A549 (cell line): ENCODE measurements at regions not wholly inside any gene's neighbourhood (a gene's known extent, or its start where the extent isn't known, plus 50 kb on each side); places are given as distances from the start of the nearest gene placed in this dataset.

Experiments used
- CHD4 ChIP-seq: fragments of 200-600 bp; sonication (generic); IDR thresholded peaks from 2 replicates; pipeline ENCODE4 v1.6.1; 2016; ENCODE audit warnings: antibody characterized with exemption, mild to moderate bottlenecking, borderline replicate concordance
- EP300 ChIP-seq, 2 experiments: fragments of >200 bp; sonication (Bioruptor Twin); formaldehyde crosslinking; IDR thresholded peaks; 2 replicates in 1 of 2; 3 replicates in 1 of 2; pipeline ENCODE4 v1.6.1; 2016 to 2017
- POLR2A ChIP-seq: IDR thresholded peaks from 2 replicates; pipeline ENCODE4 v1.6.1; 2012; ENCODE audit warnings: mild to moderate bottlenecking, low read length
- ZSCAN20 ChIP-seq: fragments of 250-450 bp; sonication (Bioruptor Pico); IDR thresholded peaks from 2 replicates; pipeline ENCODE4 v1.8.0; 2022; ENCODE audit warnings: mild to moderate bottlenecking, moderate library complexity
- TF ChIP-seq, protein P1 (sequence below): fragments of 250-450 bp; sonication (Bioruptor Pico); IDR thresholded peaks from 2 replicates; pipeline ENCODE4 v1.5.0; 2021; ENCODE audit warnings: mild to moderate bottlenecking, moderate library complexity, borderline replicate concordance
- TF ChIP-seq, protein P2 (sequence below): fragments of >200 bp; sonication (Bioruptor Twin); formaldehyde crosslinking; IDR thresholded peaks from 3 replicates; pipeline ENCODE4 v1.5.1; 2016
- TF ChIP-seq, protein P3 (sequence below): IDR thresholded peaks from 2 replicates; pipeline ENCODE4 v1.6.1; 2012

DNA sequence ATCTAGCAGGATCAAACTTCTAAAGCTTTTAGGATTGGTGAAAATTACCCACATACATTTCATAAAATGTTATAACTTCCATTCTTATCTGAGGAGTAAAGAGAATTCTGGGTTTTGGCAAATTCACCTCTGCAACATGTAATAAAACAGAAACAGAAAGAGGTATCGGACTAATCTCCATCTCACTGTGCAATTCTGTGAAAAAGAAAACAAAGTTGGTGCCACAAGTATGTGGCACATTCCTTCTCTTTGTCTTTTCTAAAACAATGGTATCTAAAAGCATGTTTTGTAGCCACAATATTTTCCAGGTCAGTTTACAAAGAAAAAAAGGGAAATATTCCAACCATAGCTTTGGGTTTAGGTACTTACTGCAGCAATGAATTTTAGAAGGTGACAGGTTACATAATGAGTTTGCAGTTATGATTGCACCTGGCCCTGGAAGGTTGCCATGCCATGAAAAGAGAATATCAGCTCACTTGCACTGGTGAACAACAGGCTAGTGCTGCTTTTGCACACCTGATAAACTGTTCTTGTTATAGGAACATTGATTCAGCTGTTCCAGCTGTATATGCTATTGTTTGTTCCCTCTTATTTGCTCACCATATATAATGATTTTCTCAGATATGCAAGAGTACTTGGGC, 491.3 kb upstream of the MEF2C start:
- TF ChIP-seq POLR2A (no peak), ZSCAN20 (no peak), EP300 (IDR thresholded peaks at IDR 0.05) (no peak), CHD4 (no peak)
- TF ChIP-seq, protein P1, sequence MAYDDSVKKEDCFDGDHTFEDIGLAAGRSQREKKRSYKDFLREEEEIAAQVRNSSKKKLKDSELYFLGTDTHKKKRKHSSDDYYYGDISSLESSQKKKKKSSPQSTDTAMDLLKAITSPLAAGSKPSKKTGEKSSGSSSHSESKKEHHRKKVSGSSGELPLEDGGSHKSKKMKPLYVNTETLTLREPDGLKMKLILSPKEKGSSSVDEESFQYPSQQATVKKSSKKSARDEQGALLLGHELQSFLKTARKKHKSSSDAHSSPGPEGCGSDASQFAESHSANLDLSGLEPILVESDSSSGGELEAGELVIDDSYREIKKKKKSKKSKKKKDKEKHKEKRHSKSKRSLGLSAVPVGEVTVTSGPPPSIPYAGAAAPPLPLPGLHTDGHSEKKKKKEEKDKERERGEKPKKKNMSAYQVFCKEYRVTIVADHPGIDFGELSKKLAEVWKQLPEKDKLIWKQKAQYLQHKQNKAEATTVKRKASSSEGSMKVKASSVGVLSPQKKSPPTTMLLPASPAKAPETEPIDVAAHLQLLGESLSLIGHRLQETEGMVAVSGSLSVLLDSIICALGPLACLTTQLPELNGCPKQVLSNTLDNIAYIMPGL (CRISPR knock-in tag) = no peak
- TF ChIP-seq, protein P2, sequence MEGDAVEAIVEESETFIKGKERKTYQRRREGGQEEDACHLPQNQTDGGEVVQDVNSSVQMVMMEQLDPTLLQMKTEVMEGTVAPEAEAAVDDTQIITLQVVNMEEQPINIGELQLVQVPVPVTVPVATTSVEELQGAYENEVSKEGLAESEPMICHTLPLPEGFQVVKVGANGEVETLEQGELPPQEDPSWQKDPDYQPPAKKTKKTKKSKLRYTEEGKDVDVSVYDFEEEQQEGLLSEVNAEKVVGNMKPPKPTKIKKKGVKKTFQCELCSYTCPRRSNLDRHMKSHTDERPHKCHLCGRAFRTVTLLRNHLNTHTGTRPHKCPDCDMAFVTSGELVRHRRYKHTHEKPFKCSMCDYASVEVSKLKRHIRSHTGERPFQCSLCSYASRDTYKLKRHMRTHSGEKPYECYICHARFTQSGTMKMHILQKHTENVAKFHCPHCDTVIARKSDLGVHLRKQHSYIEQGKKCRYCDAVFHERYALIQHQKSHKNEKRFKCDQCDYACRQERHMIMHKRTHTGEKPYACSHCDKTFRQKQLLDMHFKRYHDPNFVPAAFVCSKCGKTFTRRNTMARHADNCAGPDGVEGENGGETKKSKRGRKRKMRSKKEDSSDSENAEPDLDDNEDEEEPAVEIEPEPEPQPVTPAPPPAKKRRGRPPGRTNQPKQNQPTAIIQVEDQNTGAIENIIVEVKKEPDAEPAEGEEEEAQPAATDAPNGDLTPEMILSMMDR = no peak
- TF ChIP-seq, protein P3, sequence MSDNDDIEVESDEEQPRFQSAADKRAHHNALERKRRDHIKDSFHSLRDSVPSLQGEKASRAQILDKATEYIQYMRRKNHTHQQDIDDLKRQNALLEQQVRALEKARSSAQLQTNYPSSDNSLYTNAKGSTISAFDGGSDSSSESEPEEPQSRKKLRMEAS = no peak
